Parathyroid adenoma (tissue), 2 donors: ENCODE measurements at regions not wholly inside any gene's neighbourhood (a gene's known extent, or its start where the extent isn't known, plus 50 kb on each side); places are given as distances from the start of the nearest gene placed in this dataset.

ENCODE experiments used
- H2AFZ ChIP-seq: fragments of 300-600 bp; sonication (generic); one replicate; pipeline ENCODE4 v1.7.0; 2017; ENCODE audit warnings: antibody characterized with exemption, mild to moderate bottlenecking
- H3K27ac ChIP-seq: fragments of 300-600 bp; sonication (generic); one replicate; pipeline ENCODE4 v1.7.0; 2017
- H3K27me3 ChIP-seq: fragments of 300-600 bp; sonication (generic); one replicate; pipeline ENCODE4 v1.7.0; 2017; ENCODE audit warnings: low read length; ENCODE audit not compliant: control insufficient read depth, insufficient read depth
- H3K36me3 ChIP-seq: fragments of 300-600 bp; sonication (generic); one replicate; pipeline ENCODE4 v1.7.0; 2017; ENCODE audit warnings: low read length; ENCODE audit not compliant: control insufficient read depth, insufficient read depth
- H3K4me1 ChIP-seq: fragments of 300-600 bp; sonication (generic); one replicate; pipeline ENCODE4 v1.7.0; 2017; ENCODE audit warnings: control low read depth
- H3K4me2 ChIP-seq: fragments of 300-600 bp; sonication (generic); one replicate; pipeline ENCODE4 v1.7.0; 2017; ENCODE audit warnings: low read length
- H3K4me3 ChIP-seq: fragments of 300-600 bp; sonication (generic); one replicate; pipeline ENCODE4 v1.7.0; 2017; ENCODE audit warnings: low read depth, low read length
- H3K79me2 ChIP-seq: fragments of 300-600 bp; sonication (generic); one replicate; pipeline ENCODE4 v1.7.0; 2017; ENCODE audit warnings: control low read depth
- H3K9ac ChIP-seq: fragments of 300-600 bp; sonication (generic); one replicate; pipeline ENCODE4 v1.7.0; 2017; ENCODE audit warnings: mild to moderate bottlenecking
- H3K9me3 ChIP-seq: fragments of 300-600 bp; sonication (generic); one replicate; pipeline ENCODE4 v1.7.0; 2017; ENCODE audit warnings: low read length; ENCODE audit not compliant: control insufficient read depth
- CTCF ChIP-seq: fragments of 300-600 bp; sonication (generic); IDR thresholded peaks from one replicate; pipeline ENCODE4 v1.7.0; 2017; ENCODE audit warnings: antibody characterized with exemption, mild to moderate bottlenecking
- donor health status: primary hyperparathyroidism.

GRCh38 chr6:104068281-104068680, 791.4 kb downstream of the HACE1 start:
- no peak overlapping the region for H2AFZ ChIP-seq

DNA sequence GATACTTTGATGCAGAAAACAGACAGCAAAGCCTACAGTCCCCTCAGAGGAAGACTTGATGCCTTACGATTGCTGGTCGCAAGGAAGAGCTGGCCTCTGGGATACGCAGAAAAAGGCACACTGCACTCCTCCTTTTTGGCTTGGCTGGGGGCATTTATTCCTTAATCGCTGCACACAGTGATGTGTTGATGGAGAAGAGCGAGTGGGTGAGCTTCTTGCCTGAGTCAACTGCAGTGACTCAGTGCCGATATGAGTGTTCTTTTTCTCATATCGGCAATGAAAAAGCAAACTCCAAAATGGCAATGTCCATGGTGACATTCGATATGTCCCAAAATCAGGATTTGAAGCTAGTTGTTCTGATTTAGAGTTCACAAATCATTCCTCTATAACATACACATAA, 794.8 kb downstream of the HACE1 start:
- Histone ChIP-seq H2AFZ (no peak overlapping the region), H3K27ac (no peak overlapping the region), H3K9me3 (no peaks in the 10 kb centered on the region), H3K27me3 (no peaks in the 10 kb centered on the region), H3K4me1 (no peaks in the 10 kb centered on the region), H3K9ac (no peak overlapping the region), H3K36me3 (no peaks in the 10 kb centered on the region), H3K4me3 (no peak overlapping the region), H3K79me2 (no peaks in the 10 kb centered on the region), H3K4me2 (no peak overlapping the region)
- no peak for TF ChIP-seq CTCF

More at GRCh38 chr6:104068281-104068680, 791.4 kb downstream of the HACE1 start:
- Histone ChIP-seq H3K9me3 (no peaks in the 10 kb centered on the region), H3K36me3 (no peaks in the 10 kb centered on the region), H3K4me2 (no peak overlapping the region), H3K79me2 (no peaks in the 10 kb centered on the region), H3K9ac (no peak overlapping the region), H3K27ac (no peak overlapping the region), H3K27me3 (no peaks in the 10 kb centered on the region), H3K4me3 (no peak overlapping the region), H3K4me1 (no peaks in the 10 kb centered on the region)
- TF ChIP-seq CTCF: no peak

DNA sequence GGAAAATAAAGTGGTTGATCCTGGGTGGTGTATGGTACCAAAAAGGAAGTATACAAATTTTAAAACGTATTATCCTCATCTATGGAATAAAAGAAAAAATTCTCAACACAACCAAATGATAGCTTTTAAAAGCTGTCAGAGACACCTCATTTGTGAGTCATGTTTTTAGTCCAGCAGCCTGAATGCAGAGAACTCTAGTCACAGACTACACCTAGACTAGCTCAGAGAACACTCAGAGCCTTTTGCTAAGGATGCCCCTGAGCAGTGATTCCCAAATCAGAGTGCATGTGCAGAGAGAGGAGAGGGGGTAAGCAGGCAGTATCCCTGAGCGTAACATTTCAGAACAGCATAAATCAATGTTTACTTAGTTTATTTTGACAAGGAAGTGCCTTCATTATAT, 809.3 kb downstream of the HACE1 start:
- TF ChIP-seq CTCF: no peak
- Histone ChIP-seq H2AFZ (no peak overlapping the region), H3K9me3 (no peaks in the 10 kb centered on the region), H3K27ac (no peak overlapping the region), H3K79me2 (no peaks in the 10 kb centered on the region), H3K4me3 (no peak overlapping the region), H3K4me1 (no peaks in the 10 kb centered on the region), H3K36me3 (no peaks in the 10 kb centered on the region), H3K27me3 (no peaks in the 10 kb centered on the region), H3K4me2 (no peak overlapping the region), H3K9ac (no peak overlapping the region)

DNA sequence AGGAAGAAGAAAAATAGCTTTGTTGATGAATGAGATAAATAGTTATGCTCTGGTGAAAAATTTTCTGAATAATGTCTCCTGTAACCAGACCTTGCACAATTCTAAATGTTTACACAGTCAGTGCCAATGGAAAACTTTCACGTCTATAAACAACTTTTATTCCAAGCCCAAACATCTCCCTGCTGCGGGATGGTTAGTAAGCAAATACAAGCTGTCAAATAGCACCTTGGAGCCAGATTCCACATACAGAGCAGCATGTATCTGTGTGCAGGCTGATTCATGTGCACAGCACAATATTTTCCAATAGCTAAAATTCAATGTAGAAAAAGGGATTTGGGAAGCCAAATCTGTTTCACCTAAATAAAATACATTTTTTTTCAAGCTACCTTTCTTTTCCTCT, 813.3 kb downstream of the HACE1 start:
- H3K9ac ChIP-seq: no peak overlapping the region
- H3K27me3 ChIP-seq: no peaks in the 10 kb centered on the region
- no peak overlapping the region for H3K27ac ChIP-seq
- no peak overlapping the region for H2AFZ ChIP-seq
- TF ChIP-seq CTCF: no peak
- no peaks in the 10 kb centered on the region for H3K4me1 ChIP-seq
- H3K9me3 ChIP-seq: no peaks in the 10 kb centered on the region
- H3K4me3 ChIP-seq: no peak overlapping the region
- no peaks in the 10 kb centered on the region for H3K36me3 ChIP-seq
- H3K79me2 ChIP-seq: no peaks in the 10 kb centered on the region
- H3K4me2 ChIP-seq: no peak overlapping the region

- H2AFZ ChIP-seq: no peak overlapping the region
- no peaks in the 10 kb centered on the region for H3K9me3 ChIP-seq
- H3K27ac ChIP-seq: no peak overlapping the region
These were observed 828.4 kb downstream of the HACE1 start for GRCh38 chr6:104031346-104031745.

More at GRCh38 chr6:104031346-104031745, 828.4 kb downstream of the HACE1 start:
- H3K4me2 ChIP-seq: no peak overlapping the region
- H3K79me2 ChIP-seq: no peaks in the 10 kb centered on the region
- H3K9ac ChIP-seq: no peak overlapping the region
- H3K36me3 ChIP-seq: no peaks in the 10 kb centered on the region
- H3K4me1 ChIP-seq: no peaks in the 10 kb centered on the region
- H3K4me3 ChIP-seq: no peak overlapping the region
- TF ChIP-seq CTCF: no peak
- H3K27me3 ChIP-seq: no peaks in the 10 kb centered on the region
